ENCODE measurements at regions not wholly inside any gene's neighbourhood (a gene's known extent, or its start where the extent isn't known, plus 50 kb on each side); places are given as distances from the start of the nearest gene placed in this dataset.
"Not testable (repeated sequence)": the region's sequence is repeated elsewhere in the genome, so short reads cannot be mapped to it uniquely, and the experiment has no call there.

DNA sequence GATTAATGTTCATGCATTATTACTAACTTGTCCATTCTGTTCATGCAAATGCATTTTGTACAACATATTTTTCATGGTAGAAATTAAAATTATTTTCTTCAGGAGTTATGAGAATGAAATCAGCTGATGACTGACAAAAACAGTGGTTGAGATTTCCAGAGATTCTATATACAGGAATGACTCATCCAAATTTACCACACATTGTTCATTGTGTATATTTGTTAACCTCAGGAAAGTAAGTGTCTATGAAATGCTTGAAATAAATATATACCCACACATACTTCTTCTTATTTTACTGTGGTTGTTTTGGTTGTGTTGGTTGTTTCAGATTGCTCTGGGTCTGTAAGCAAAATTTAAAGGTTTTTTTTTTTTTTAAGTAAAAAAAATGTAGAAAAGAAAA, 108.1 kb upstream of the SP8 start:
- DNase-seq (ENCODE audit: insufficient read length, low spot score) (no peak), FAIRE-seq (no peak)

GRCh38 chr7:20895563-20895962, 108.9 kb upstream of the SP8 start:
- FAIRE-seq = no peak
- no peak for TF ChIP-seq TAF1 (IDR thresholded peaks at IDR 0.05; ENCODE audit: low read depth, low read length)
- no peak for DNase-seq (ENCODE audit: insufficient read length, low spot score)

More for the DNA sequence above, 108.1 kb upstream of the SP8 start:
- TF ChIP-seq PAX5 (IDR thresholded peaks at IDR 0.05; ENCODE audit: insufficient read depth, low read length, severe bottlenecking) = no peak
- no peak for TF ChIP-seq POLR2AphosphoS5 (IDR thresholded peaks at IDR 0.05; ENCODE audit: low read depth, low read length)
- no peak for TF ChIP-seq POU2F2 (IDR thresholded peaks at IDR 0.05; ENCODE audit: low read depth, low read length)
- no peak for TF ChIP-seq TAF1 (IDR thresholded peaks at IDR 0.05; ENCODE audit: low read depth, low read length)
- no peak for TF ChIP-seq POLR2A (IDR thresholded peaks at IDR 0.05; ENCODE audit: low read depth, low read length)
- no peak for TF ChIP-seq SPI1 (IDR thresholded peaks at IDR 0.05; ENCODE audit: low read depth, low read length)

GRCh38 chr7:20896996-20897395, 110.3 kb upstream of the SP8 start:
- TF ChIP-seq PAX5 (IDR thresholded peaks at IDR 0.05; ENCODE audit: insufficient read depth, low read length, severe bottlenecking) = no peak
- TF ChIP-seq POLR2A (IDR thresholded peaks at IDR 0.05; ENCODE audit: low read depth, low read length) = no peak
- no peak for TF ChIP-seq TAF1 (IDR thresholded peaks at IDR 0.05; ENCODE audit: low read depth, low read length)
- TF ChIP-seq SPI1 (IDR thresholded peaks at IDR 0.05; ENCODE audit: low read depth, low read length) = no peak
- TF ChIP-seq POU2F2 (IDR thresholded peaks at IDR 0.05; ENCODE audit: low read depth, low read length) = no peak
- no peak for TF ChIP-seq POLR2AphosphoS5 (IDR thresholded peaks at IDR 0.05; ENCODE audit: low read depth, low read length)
- FAIRE-seq = no peak
- DNase-seq (ENCODE audit: insufficient read length, low spot score) = no peak

DNA sequence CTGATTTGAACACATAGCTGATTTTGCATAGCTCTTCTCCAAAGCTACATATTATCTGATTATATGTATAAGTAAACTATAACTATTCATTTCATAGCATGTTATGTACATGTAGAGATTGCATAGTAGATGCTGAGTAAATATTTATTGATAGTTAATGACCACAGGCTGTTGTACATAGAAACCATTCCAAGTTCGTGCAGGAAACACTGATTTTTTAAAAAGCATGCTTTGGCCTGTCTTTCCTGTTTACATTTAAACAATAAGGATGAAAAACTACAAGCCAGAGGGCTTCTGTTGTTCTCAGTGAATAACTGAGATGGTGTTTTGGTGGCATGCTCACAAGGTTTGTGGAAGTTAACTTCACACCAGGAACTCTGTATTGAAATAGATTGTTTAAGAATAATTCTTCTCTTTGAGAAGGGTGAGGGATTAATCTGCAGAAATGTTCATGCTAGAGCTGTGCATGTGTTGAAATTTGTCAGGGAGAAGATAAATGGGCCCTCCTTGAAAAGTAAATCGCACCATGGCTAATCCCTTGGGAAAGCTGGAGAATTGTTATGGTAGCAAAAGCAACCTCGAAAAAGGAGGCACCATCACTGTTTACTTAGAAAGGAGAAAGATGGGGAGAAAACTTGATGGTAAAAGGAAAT, 120.2 kb upstream of the SP8 start:
- FAIRE-seq (no peak), DNase-seq (ENCODE audit: insufficient read length, low spot score) (no peak)
- TF ChIP-seq PAX5 (IDR thresholded peaks at IDR 0.05; ENCODE audit: insufficient read depth, low read length, severe bottlenecking) (no peak), POLR2A (IDR thresholded peaks at IDR 0.05; ENCODE audit: low read depth, low read length) (no peak), SPI1 (IDR thresholded peaks at IDR 0.05; ENCODE audit: low read depth, low read length) (no peak), POLR2AphosphoS5 (IDR thresholded peaks at IDR 0.05; ENCODE audit: low read depth, low read length) (no peak), POU2F2 (IDR thresholded peaks at IDR 0.05; ENCODE audit: low read depth, low read length) (no peak), TAF1 (IDR thresholded peaks at IDR 0.05; ENCODE audit: low read depth, low read length) (no peak)

GRCh38 chr7:20911081-20911480, 124.4 kb upstream of the SP8 start:
- no peak for DNase-seq (ENCODE audit: insufficient read length, low spot score)
- TF ChIP-seq SPI1 (IDR thresholded peaks at IDR 0.05; ENCODE audit: low read depth, low read length) (no peak), POLR2AphosphoS5 (IDR thresholded peaks at IDR 0.05; ENCODE audit: low read depth, low read length) (no peak), POU2F2 (IDR thresholded peaks at IDR 0.05; ENCODE audit: low read depth, low read length) (no peak), TAF1 (IDR thresholded peaks at IDR 0.05; ENCODE audit: low read depth, low read length) (no peak), POLR2A (IDR thresholded peaks at IDR 0.05; ENCODE audit: low read depth, low read length) (no peak)
- no peak for FAIRE-seq

DNA sequence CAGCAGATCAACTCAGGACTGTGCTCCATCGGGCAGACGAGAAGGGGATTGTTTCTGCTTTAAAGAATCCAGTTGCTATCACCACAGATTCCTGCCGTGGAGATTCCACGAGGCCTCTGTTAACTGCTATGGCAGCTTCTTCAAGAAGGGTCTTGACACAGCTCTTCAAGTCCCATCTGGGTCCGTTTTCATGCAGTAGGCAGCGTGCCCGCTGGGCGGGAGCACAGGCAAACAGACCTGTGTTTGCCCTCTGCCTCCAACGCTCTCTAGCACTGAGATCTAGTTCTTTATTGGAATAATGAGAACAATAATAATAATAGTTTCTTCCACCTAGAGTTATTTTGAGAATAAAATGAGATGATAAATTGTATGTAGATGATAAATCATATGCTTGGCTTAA, 127.2 kb upstream of the SP8 start:
- FAIRE-seq (no peak), DNase-seq (ENCODE audit: insufficient read length, low spot score) (no peak)
- no peak for TF ChIP-seq POLR2AphosphoS5 (IDR thresholded peaks at IDR 0.05; ENCODE audit: low read depth, low read length)
- no peak for TF ChIP-seq PAX5 (IDR thresholded peaks at IDR 0.05; ENCODE audit: insufficient read depth, low read length, severe bottlenecking)
- TF ChIP-seq POLR2A (IDR thresholded peaks at IDR 0.05; ENCODE audit: low read depth, low read length) = no peak
- TF ChIP-seq SPI1 (IDR thresholded peaks at IDR 0.05; ENCODE audit: low read depth, low read length) = no peak
- TF ChIP-seq TAF1 (IDR thresholded peaks at IDR 0.05; ENCODE audit: low read depth, low read length) = no peak
- TF ChIP-seq POU2F2 (IDR thresholded peaks at IDR 0.05; ENCODE audit: low read depth, low read length) = no peak

GRCh38 chr7:20916311-20916710, 129.6 kb upstream of the SP8 start:
- DNase-seq (ENCODE audit: insufficient read length, low spot score) = no peak
- no peak for FAIRE-seq
- TF ChIP-seq POLR2AphosphoS5 (IDR thresholded peaks at IDR 0.05; ENCODE audit: low read depth, low read length) = no peak
- TF ChIP-seq SPI1 (IDR thresholded peaks at IDR 0.05; ENCODE audit: low read depth, low read length) = no peak
- no peak for TF ChIP-seq POLR2A (IDR thresholded peaks at IDR 0.05; ENCODE audit: low read depth, low read length)
- no peak for TF ChIP-seq TAF1 (IDR thresholded peaks at IDR 0.05; ENCODE audit: low read depth, low read length)
- no peak for TF ChIP-seq POU2F2 (IDR thresholded peaks at IDR 0.05; ENCODE audit: low read depth, low read length)

DNA sequence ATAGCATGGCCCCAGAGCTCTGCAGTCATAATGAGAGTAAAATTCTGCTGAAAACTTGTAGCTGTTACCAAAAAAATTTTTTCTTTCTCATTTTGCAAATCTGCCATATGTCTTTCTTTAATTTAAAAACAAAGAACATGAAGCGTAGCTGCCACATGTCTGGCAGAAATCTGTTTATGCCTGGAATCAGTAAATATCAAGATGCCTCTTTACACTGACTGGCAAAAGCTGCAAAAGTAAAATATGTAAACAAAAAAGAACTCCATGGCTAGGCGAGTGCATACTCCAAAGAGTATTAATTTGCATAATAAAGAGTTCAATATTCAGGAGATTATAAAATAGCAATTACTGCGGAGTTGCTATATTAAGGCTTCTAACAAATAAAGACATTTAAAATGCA, 130.9 kb upstream of the SP8 start:
- DNase-seq (ENCODE audit: insufficient read length, low spot score) (no peak), FAIRE-seq (no peak)
- TF ChIP-seq SPI1 (IDR thresholded peaks at IDR 0.05; ENCODE audit: low read depth, low read length) (no peak), POU2F2 (IDR thresholded peaks at IDR 0.05; ENCODE audit: low read depth, low read length) (no peak), POLR2AphosphoS5 (IDR thresholded peaks at IDR 0.05; ENCODE audit: low read depth, low read length) (no peak), PAX5 (IDR thresholded peaks at IDR 0.05; ENCODE audit: insufficient read depth, low read length, severe bottlenecking) (no peak), TAF1 (IDR thresholded peaks at IDR 0.05; ENCODE audit: low read depth, low read length) (no peak), POLR2A (IDR thresholded peaks at IDR 0.05; ENCODE audit: low read depth, low read length) (no peak)

- no peak for FAIRE-seq
- no peak for DNase-seq (ENCODE audit: insufficient read length, low spot score)
- TF ChIP-seq SPI1 (IDR thresholded peaks at IDR 0.05; ENCODE audit: low read depth, low read length) (no peak), POLR2A (IDR thresholded peaks at IDR 0.05; ENCODE audit: low read depth, low read length) (no peak), POLR2AphosphoS5 (IDR thresholded peaks at IDR 0.05; ENCODE audit: low read depth, low read length) (no peak), POU2F2 (IDR thresholded peaks at IDR 0.05; ENCODE audit: low read depth, low read length) (no peak), PAX5 (IDR thresholded peaks at IDR 0.05; ENCODE audit: insufficient read depth, low read length, severe bottlenecking) (no peak)
Measured at GRCh38 chr7:20918156-20918555, 131.5 kb upstream of the SP8 start.

DNA sequence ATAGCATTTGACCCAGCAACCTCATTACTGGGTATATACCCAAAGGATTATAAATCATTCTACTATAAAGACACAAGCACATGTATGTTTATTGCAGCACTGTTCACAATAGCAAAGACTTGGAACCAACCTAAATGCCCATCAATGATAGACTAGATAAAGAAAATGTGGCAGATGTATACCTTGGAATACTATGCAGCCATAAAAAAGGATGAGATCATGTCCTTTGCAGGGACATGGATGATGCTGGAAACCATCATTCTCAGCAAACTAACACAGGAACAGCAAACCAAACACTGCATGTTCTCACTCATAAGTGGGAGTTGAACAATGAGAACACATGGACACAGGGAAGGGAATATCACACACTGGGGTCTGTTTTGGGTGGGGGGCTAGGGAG, 140.5 kb upstream of the SP8 start:
- not testable (repeated sequence) for DNase-seq (ENCODE audit: insufficient read length, low spot score); FAIRE-seq

Data from GM12891 (cell line).